GM12878 (cell line): ENCODE measurements at regions not wholly inside any gene's neighbourhood (a gene's known extent, or its start where the extent isn't known, plus 50 kb on each side); places are given as distances from the start of the nearest gene placed in this dataset.

Experiments used
- ATF3 ChIP-seq: IDR thresholded peaks from 2 replicates; pipeline ENCODE4 v1.6.1; 2011; ENCODE audit warnings: low read depth, mild to moderate bottlenecking, low read length, moderate library complexity, borderline replicate concordance; ENCODE audit errors: extremely low read depth
- BRCA1 ChIP-seq: IDR thresholded peaks from 2 replicates; pipeline ENCODE4 v1.6.1; 2011; ENCODE audit warnings: low read depth, low read length, improper control_type of control experiment
- CTCF ChIP-seq, 3 experiments: IDR thresholded peaks in 2 of 3; conservative IDR thresholded peaks in 1 of 3; 2 replicates each; pipeline ENCODE4 v1.5.1; 2011; ENCODE audit warnings: low read depth in 3 of 3, low read length in 3 of 3, mild to moderate bottlenecking in 3 of 3, control low read depth in 2 of 3, moderate library complexity in 2 of 3, inconsistent platforms in 1 of 3, mixed read lengths in 1 of 3; ENCODE audit not compliant: control insufficient read depth in 2 of 3, insufficient read depth in 1 of 3; ENCODE audit errors: extremely low read depth in 1 of 3
- NFIC ChIP-seq: IDR thresholded peaks from 2 replicates; pipeline ENCODE4 v1.6.1; 2012; ENCODE audit warnings: low read depth, mild to moderate bottlenecking, inconsistent platforms, low read length, moderate library complexity
- NR2C2 ChIP-seq: IDR thresholded peaks from 2 replicates; pipeline ENCODE4 v1.6.1; 2011; ENCODE audit warnings: borderline replicate concordance, low read depth; ENCODE audit not compliant: control insufficient read depth, insufficient read length
- POLR2A ChIP-seq: IDR thresholded peaks from 2 replicates; pipeline ENCODE4 v1.6.1; 2011; ENCODE audit warnings: low read depth, mild to moderate bottlenecking, low read length
- POLR2AphosphoS5 ChIP-seq: IDR thresholded peaks from 2 replicates; pipeline ENCODE4 v1.6.1; 2011; ENCODE audit warnings: mild to moderate bottlenecking, low read length, inconsistent platforms
- RCOR1 ChIP-seq: conservative IDR thresholded peaks from 2 replicates; pipeline ENCODE4 v1.6.1; 2012; ENCODE audit warnings: low read depth, low read length, improper control_type of control experiment

GRCh38 chr7:93018716-93019115 lies 99.1 kb downstream of the SAMD9 start:
- TF ChIP-seq ATF3 (no peak), POLR2A (no peak), BRCA1 (no peak), CTCF (IDR thresholded peaks at IDR 0.05 in 2 of 3, conservative IDR thresholded peaks at IDR 0.05 in 1 of 3; ENCODE audit: control insufficient read depth in 2 of 3, extremely low read depth in 1 of 3, insufficient read depth in 1 of 3, low read depth in 3 of 3, low read length in 3 of 3) (no peak), NFIC (no peak), POLR2AphosphoS5 (no peak), NR2C2 (no peak), RCOR1 (no peak)
